Fibroblast of the aortic adventitia (primary cell): ENCODE measurements at regions not wholly inside any gene's neighbourhood (a gene's known extent, or its start where the extent isn't known, plus 50 kb on each side); places are given as distances from the start of the nearest gene placed in this dataset.

ENCODE experiments used
- DNase-seq: peaks from one replicate; pipeline ENCODE4 v3.0.0-alpha.2; 2010; ENCODE audit warnings: low read depth
- H3K4me3 ChIP-seq: 2 replicates; pipeline ENCODE4 v1.5.1; 2011; ENCODE audit warnings: low read depth, mild to moderate bottlenecking, control low read depth, low read length, moderate library complexity
- TF ChIP-seq, protein P1 (sequence below): IDR thresholded peaks from 2 replicates; pipeline ENCODE4 v1.5.1; 2011; ENCODE audit warnings: mild to moderate bottlenecking, low read length, control low read depth, inconsistent platforms; ENCODE audit not compliant: insufficient read depth

DNA sequence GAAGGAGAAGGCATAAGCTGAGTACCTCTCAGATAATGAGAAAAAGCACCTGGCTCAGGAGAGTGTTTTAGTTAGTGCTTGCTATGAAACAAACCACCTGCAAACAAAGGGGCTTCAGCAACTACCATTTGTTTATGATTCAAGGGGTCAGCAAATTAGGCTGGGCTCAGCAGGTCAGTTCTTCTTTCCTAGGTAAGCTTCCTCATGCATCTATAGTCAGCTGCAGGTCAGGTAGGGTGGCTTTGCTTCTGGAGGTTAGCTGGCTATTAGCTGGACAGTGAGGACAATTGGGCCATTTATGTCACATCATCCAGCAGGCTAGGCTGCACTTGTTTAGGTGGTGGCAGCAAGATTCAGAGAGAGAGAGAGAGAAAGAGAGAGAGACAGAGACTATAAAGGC lies 185.5 kb downstream of the EMX2 start:
- no peak overlapping the region for H3K4me3 ChIP-seq
- TF ChIP-seq, protein P1, sequence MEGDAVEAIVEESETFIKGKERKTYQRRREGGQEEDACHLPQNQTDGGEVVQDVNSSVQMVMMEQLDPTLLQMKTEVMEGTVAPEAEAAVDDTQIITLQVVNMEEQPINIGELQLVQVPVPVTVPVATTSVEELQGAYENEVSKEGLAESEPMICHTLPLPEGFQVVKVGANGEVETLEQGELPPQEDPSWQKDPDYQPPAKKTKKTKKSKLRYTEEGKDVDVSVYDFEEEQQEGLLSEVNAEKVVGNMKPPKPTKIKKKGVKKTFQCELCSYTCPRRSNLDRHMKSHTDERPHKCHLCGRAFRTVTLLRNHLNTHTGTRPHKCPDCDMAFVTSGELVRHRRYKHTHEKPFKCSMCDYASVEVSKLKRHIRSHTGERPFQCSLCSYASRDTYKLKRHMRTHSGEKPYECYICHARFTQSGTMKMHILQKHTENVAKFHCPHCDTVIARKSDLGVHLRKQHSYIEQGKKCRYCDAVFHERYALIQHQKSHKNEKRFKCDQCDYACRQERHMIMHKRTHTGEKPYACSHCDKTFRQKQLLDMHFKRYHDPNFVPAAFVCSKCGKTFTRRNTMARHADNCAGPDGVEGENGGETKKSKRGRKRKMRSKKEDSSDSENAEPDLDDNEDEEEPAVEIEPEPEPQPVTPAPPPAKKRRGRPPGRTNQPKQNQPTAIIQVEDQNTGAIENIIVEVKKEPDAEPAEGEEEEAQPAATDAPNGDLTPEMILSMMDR: no peak
- DNase-seq: no peak

DNA sequence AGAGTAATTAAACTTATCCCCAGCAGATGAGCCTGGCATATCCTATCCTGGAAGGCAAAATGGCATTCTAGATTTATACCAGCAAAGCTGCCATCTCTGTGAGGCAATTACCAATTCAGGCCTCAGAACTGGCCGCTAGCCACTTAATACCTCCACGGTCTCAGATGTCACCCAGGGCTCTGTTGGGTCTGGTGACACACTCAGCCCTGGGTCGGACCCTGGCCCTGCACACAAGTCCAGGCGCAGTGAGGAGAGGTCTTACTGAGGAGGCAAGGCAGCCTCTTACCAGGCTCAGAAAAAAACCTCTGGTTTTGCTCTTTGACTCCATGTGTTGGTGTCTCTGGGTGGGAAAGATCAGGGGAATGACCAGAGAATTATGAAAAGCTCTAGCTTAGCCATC lies 186.6 kb downstream of the EMX2 start:
- no peak for DNase-seq
- H3K4me3 ChIP-seq: no peak overlapping the region
- TF ChIP-seq, protein P1: no peak

DNA sequence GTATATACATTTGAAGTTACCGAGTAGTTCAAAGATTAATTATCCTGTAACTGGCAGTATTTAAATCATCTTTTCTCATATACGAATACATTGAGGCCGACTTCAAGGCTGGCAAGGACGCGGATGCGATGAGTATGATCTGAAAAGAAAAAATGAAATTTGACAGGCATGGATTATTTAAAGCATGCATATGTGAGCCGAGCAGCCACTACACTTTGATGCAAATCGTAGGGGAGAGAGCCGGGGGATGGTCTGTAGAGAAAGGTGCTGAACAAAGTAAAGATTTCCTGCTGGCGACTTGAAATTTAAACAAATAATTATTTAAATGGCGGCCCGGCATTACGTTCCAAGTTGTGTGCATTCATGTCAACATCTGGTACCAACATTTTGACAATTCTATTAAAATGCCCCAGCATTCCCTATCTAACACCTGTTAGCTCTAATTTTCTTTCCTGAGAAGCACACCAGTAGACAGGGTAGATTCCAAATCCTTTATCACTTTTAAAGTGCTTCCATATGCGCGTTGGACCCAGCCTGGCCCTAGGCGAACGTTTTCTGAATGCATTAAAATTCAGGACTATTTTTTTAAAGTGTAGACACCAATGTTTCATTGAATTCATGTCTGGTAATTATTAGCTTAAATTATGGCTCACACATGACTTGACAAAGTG lies 188.7 kb downstream of the EMX2 start:
- DNase-seq: no peak
- TF ChIP-seq, protein P1: no peak
- H3K4me3 ChIP-seq: no peak overlapping the region

DNA sequence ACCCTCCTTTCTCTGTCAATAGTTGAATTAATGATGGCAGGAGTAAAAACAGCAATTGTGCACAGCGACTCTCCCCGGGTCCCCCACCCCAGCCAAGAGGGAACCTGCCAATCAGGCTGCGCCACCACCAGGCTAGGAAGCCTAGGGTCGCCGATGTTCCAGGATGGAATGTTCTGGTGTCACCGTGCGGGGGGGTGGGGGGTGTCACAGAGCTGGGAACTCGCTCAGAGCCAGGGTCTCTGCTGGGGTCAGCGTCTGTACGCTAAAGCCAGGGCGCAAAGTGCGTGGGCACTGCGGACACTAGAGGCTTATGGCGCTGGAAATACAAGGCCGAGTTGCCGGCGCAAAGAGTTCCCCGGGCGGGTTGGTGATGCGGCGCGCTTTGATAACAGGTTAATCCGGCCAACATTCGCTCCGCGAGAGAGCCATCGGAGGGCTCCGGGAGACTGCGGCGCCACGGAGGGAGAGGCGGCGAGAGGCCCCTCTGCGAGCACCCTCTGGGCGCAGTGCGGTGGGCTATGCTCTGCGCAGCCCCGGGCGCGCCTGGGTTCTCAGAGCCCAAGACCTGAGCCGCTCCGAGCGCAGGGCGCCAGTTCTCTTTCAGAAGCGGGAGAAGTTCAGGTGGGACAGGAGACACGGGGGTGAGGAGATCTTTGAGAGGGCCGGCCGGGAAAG lies 192.3 kb downstream of the EMX2 start:
- DNase-seq: no peak
- TF ChIP-seq, protein P1: no peak
- H3K4me3 ChIP-seq: no peak overlapping the region

DNA sequence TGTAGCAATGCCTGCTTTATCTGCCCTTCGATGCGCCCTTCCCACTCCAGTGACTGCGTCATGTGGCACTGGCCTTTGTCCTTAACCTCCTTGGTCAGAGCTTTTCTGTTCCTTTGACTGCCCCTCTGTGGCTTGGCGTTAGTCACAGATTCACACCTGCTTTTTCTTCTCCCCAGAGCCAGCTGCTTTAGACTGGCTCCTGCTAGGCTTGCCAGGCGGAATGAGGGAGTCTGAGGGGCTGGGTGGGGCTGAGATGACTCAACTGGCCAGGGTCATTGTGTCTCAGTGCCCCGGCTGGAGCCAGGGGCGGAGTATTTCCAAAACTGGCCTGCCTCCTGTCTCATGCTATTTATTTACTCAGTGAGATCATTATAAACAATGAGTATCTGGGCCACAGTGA lies 194.1 kb downstream of the EMX2 start:
- TF ChIP-seq, protein P1: no peak
- no peak overlapping the region for H3K4me3 ChIP-seq
- DNase-seq: no peak

DNA sequence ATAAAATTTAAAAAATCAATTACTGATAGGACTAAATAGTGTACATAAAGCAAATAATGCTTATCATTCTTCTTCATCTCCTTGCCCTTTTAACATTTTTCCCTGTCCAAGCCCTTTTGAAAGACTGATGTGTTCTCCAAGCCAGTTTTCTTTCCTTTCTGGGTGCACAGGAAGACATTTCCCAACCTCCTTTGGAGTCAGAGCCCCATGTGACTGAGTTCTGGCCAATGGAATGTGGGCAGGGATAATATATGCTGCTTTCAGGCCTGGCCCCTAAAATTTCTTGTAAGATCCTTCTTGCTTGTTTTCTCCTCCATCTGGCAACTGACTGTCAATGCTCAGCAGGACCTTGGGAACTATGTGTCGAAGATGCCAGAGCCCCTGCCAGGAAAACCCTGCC lies 197.5 kb downstream of the EMX2 start:
- no peak for DNase-seq
- TF ChIP-seq, protein P1: no peak
- H3K4me3 ChIP-seq: no peak overlapping the region
